Amniotic epithelial cell (primary cell): ENCODE measurements at regions not wholly inside any gene's neighbourhood (a gene's known extent, or its start where the extent isn't known, plus 50 kb on each side); places are given as distances from the start of the nearest gene placed in this dataset.
A peak's percentile ranks its signal among the peaks of the same experiment; 100 is the strongest.

ENCODE experiments used
- DNase-seq: peaks from one replicate; pipeline ENCODE4 v3.0.0-alpha.2; 2010; ENCODE audit warnings: low read depth

DNA sequence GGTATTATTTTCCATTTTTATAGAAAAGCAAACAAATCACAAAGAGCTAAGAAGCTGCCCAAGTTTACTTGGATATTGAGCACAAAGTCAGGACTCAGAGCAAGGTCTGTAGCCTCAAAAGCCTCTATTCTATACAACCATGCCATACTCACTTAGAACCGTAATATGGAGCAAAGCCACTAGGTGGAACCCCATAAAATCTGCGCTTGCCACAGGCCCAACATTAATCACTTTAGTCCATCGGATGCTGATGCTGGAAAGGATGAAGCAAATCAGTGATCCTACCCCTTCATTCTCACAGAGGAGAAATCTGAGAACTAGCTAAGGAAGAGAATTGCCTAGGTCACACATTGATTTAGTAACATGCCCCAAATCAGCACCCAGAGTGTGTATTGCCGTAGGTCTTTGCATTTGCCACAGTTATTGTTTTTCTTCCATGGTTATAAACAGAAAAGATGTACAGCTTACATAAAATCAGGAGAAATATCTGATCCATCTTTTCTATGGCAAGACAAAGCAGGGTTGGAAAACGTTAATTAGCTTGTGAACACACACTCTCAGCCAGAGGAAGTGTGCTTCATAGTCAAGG lies 56.7 kb upstream of the RAB38 start:
- DNase-seq: peak; percentile 46

GRCh38 chr11:88229303-88229702 lies 54.1 kb upstream of the RAB38 start:
- no peak for DNase-seq
